AG04449 (cell line): ENCODE measurements at regions not wholly inside any gene's neighbourhood (a gene's known extent, or its start where the extent isn't known, plus 50 kb on each side); places are given as distances from the start of the nearest gene placed in this dataset.

Source experiments
- CTCF ChIA-PET: fragments of 350-600 bp; formaldehyde crosslinking; extraction: SDS; loops from one replicate; lab custom pipeline; 2021; ENCODE audit warnings: antibody characterized with exemption; lab: Yijun Ruan, JAX
- POLR2A ChIA-PET: fragments of 400-600, 350-600 bp; formaldehyde crosslinking; extraction: SDS; loops from one replicate; lab custom pipeline; 2020; ENCODE audit warnings: antibody characterized with exemption, inconsistent platforms; lab: Yijun Ruan, JAX
- DNase-seq: peaks from one replicate; pipeline ENCODE4 v3.0.0-alpha.2; 2010; ENCODE audit warnings: low read depth, low spot score
- H3K4me3 ChIP-seq: 2 replicates; pipeline ENCODE4 v1.5.1; 2011; ENCODE audit warnings: low read depth, mild to moderate bottlenecking, control low read depth, low read length
- TF ChIP-seq, protein P1 (sequence below): IDR thresholded peaks from one replicate; pipeline ENCODE4 v1.5.1; 2011; ENCODE audit warnings: mild to moderate bottlenecking, moderate library complexity, low read length, control low read depth, inconsistent platforms; ENCODE audit not compliant: insufficient read depth; ENCODE audit errors: missing control alignments

DNA sequence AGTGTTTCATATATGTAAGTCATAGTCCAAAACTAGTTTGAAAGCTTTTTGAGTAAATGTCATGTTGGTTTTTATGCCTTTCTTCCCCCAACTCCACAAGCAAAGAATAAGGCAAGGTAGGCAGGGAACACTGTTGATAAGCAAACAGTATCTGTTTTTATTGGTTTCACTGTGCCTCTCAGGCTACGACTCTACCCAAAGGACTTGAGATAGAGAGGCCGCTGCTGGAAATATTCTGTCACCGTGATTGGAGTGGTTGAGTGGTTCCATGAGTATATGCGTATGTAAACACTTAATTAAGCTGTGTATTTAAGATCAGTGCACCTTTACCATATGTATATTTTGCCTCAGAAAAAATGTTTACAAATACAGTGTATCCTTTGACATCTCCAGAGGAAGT, 138.1 kb upstream of the KIF26B start:
- no peak for DNase-seq
- TF ChIP-seq, protein P1, sequence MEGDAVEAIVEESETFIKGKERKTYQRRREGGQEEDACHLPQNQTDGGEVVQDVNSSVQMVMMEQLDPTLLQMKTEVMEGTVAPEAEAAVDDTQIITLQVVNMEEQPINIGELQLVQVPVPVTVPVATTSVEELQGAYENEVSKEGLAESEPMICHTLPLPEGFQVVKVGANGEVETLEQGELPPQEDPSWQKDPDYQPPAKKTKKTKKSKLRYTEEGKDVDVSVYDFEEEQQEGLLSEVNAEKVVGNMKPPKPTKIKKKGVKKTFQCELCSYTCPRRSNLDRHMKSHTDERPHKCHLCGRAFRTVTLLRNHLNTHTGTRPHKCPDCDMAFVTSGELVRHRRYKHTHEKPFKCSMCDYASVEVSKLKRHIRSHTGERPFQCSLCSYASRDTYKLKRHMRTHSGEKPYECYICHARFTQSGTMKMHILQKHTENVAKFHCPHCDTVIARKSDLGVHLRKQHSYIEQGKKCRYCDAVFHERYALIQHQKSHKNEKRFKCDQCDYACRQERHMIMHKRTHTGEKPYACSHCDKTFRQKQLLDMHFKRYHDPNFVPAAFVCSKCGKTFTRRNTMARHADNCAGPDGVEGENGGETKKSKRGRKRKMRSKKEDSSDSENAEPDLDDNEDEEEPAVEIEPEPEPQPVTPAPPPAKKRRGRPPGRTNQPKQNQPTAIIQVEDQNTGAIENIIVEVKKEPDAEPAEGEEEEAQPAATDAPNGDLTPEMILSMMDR, result no peak
- ChIA-PET POLR2A (no interaction called here), CTCF (interaction anchor here (1.3 to 1.8 kb wide), 2 partner anchors 15 to 26 kb away, joined by 4 to 15 read pairs; no protein-coding TSS in a partner anchor)
- no peak overlapping the region for H3K4me3 ChIP-seq

DNA sequence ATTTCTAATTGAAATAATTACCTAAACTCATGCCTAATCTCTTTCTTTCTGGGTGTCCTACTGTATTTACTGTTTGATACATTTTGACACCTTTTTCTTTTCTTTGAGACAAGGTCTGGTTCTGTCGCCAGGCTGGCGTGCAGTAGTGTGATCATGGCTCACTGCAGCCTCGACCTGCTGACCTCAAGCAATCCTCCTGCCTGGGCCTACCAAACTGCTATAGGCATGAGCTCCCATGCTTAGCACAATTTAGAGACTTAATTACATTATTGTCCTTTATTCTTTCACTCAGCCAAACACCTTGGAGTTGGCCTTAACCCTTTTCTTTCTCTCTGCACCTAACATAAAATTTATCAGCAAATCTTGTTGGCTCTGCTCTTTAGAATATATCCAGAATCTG, 139.8 kb upstream of the KIF26B start:
- H3K4me3 ChIP-seq, result no peak overlapping the region
- ChIA-PET POLR2A (no interaction called here), CTCF (interaction anchor here (3.4 kb wide), 1 partner anchor 27 kb away, joined by 19 read pairs; no protein-coding TSS in a partner anchor)
- no peak for DNase-seq
- TF ChIP-seq, protein P1, result no peak

DNA sequence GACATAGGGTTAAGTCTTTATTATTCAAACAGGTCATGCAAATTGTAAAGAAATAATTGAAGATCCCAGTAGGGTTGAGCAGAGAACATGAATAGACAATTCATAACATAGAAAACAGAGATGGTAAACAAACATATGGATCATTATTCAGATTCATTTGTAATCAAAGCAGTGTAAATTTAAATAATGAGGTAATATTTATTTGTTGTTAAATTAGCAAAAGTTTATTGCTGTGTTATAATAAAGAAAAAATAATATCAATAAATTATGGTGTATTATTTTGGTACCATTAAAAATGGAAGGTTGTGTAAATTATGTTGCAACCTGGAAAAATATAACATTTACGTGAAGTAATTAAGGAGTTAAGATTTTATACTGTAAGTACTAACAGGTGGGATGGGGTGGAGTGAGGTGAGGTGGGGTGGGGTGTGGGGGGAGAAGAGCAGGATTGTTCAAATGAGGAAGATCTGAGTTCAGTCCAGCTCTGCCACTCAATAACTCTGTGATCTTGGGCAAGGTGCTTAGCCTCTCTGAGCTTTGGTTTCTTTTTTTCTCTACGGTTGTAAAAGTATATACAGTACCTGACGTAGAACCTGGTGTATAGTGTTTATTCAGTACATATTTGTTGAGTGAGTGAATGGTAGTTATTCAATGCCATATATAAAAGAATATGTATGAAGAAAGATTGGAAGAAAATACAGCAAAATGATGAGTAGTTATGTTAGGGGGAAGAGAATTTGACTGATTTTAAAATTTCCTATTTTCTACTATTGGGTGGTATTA, 140.3 kb upstream of the KIF26B start:
- no peak overlapping the region for H3K4me3 ChIP-seq
- CTCF ChIA-PET, result interaction anchor here (3.4 kb wide), 1 partner anchor 28 kb away, joined by 19 read pairs; no protein-coding TSS in a partner anchor
- no peak for DNase-seq
- POLR2A ChIA-PET, result no interaction called here
- TF ChIP-seq, protein P1, result no peak

DNA sequence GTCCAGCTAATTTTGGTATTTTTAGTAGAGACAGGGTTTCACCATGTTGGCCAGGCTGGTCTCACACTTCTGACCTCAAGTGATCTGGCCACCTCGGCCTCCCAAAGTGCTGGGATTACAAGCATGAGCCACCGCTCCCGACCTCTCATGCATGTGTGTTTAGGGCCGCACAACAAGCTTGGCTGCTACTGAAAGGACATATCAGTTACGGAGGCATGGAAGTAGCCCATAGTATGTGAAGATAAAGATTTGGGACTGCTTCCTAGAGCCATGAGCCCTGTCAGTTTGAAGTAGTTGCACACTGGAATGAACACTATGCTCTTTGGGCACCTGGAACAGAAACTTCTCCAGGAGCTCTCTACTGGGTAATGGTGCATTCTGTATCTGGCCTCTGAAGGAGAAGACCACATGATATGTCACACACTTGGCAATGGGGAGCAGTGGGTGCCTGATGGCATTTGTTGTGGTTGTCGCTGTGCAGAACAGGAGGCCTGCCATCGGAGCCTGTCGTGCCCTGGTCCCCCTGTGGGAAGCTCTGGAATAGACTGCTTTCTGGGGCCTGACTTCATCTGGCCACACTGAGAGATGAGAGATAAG, 144.7 kb upstream of the KIF26B start:
- H3K4me3 ChIP-seq, result no peak overlapping the region
- ChIA-PET POLR2A (no interaction called here), CTCF (no interaction called here)
- TF ChIP-seq, protein P1, result no peak
- no peak for DNase-seq

DNA sequence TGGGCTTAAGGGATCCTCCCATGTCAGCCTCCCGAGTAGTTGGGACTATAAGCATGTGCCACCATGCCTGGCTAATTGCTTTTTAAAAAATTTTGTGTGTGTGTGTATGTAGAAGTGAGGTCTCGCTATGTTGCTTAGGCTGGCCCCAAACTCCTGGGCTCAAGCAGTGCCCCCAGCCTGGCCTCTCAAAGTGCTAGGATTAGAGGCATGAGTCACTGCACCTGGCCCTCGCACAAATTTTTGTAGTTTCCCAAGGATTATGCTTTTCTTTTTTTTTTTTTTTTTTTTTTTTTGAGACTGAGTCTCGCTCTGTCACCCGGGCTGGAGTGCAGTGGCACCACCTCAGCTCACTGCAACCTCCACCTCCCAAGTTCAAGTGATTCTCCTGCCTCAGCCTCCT, 144.4 kb upstream of the HNRNPU start:
- TF ChIP-seq, protein P1, result no peak
- H3K4me3 ChIP-seq, result no peak overlapping the region
- ChIA-PET CTCF (interaction anchor here (2.0 kb wide), 1 partner anchor 34 kb away, joined by 12 read pairs; no protein-coding TSS in a partner anchor), POLR2A (no interaction called here)
- no peak for DNase-seq

DNA sequence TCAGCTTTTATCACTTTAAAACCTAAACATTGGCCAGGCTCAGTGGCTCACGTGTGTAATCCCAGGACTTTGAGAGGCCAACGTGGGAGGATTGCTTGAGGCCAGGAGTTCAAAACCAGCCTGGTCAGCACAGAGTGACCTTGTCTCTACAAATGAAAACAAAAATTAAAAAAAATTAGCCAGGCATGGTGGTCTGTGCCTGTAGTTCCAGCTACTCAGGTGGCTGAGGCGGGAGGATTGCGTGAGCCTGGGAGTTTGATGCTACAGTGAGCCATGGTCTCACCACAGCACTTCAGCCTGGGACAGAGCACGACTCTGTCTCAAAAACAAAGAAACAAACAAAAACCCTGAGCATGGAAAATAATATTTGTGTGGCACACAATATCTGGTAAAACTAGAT, 143.5 kb upstream of the HNRNPU start:
- no peak overlapping the region for H3K4me3 ChIP-seq
- TF ChIP-seq, protein P1, result no peak
- DNase-seq, result no peak
- POLR2A ChIA-PET, result no interaction called here
- CTCF ChIA-PET, result interaction anchor here (2.0 kb wide), 1 partner anchor 35 kb away, joined by 12 read pairs; no protein-coding TSS in a partner anchor
